HFFc6 (cell line): ENCODE measurements at regions not wholly inside any gene's neighbourhood (a gene's known extent, or its start where the extent isn't known, plus 50 kb on each side); places are given as distances from the start of the nearest gene placed in this dataset.
"Not testable (repeated sequence)": the region's sequence is repeated elsewhere in the genome, so short reads cannot be mapped to it uniquely, and the experiment has no call there.

Source experiments
- DNase-seq: peaks from one replicate; pipeline ENCODE4 v3.0.0-alpha.2; 2018
- H3K27ac Mint-ChIP-seq: 2 replicates; pipeline ENCODE4 v1.8.0; 2020; ENCODE audit warnings: mild to moderate bottlenecking, mixed read lengths
- H3K27me3 Mint-ChIP-seq: 2 replicates; pipeline ENCODE4 v1.8.0; 2021; ENCODE audit warnings: mild to moderate bottlenecking, moderate library complexity, mixed read lengths; ENCODE audit not compliant: insufficient read depth
- H3K36me3 Mint-ChIP-seq: 2 replicates; pipeline ENCODE4 v1.8.0; 2021; ENCODE audit warnings: low read depth, mixed read lengths
- H3K4me1 Mint-ChIP-seq: 2 replicates; pipeline ENCODE4 v1.8.0; 2020; ENCODE audit warnings: low read depth, mixed read lengths
- H3K4me3 Mint-ChIP-seq: 2 replicates; pipeline ENCODE4 v1.8.0; 2020; ENCODE audit warnings: mild to moderate bottlenecking, moderate library complexity, mixed read lengths
- H3K9me3 Mint-ChIP-seq: 2 replicates; pipeline ENCODE4 v1.8.0; 2020; ENCODE audit warnings: mild to moderate bottlenecking, mixed read lengths
- TF ChIP-seq, protein P1 (sequence below): fragments of 200-600 bp; sonication (generic); IDR thresholded peaks from 2 replicates; pipeline ENCODE4 v1.5.0; 2021; ENCODE audit warnings: antibody characterized with exemption, mild to moderate bottlenecking

DNA sequence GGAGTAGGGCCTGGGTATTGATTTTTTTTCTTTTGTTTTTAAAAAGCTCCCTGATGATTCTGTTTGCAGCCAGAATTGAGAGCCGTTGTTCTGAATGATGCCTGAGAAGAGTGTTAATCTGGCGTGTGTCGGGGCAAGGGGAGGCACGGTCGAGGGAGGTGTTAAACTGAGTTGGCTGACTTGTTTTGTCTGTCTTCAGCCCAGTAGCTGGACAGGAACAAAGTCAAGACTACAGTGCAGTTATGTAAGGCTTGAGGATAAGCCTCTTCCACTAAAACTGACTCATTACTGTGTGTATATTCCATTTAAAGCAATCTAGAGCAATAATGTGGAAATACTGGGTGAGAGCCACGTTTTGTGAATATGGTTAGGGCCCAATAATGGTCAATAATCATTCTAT lies 119.0 kb upstream of the DLG1 start:
- no peak overlapping the region for H3K4me3 Mint-ChIP-seq
- no peak overlapping the region for H3K27ac Mint-ChIP-seq
- H3K36me3 Mint-ChIP-seq = 0 out of 2 replicates have a peak, but pooled peaks cover 6% of the 10 kb centered on the region
- H3K9me3 Mint-ChIP-seq = peaks cover 10% of the 10 kb centered on the region; the same call in 1 of the 2 replicates
- peaks cover 23% of the 10 kb centered on the region for H3K27me3 Mint-ChIP-seq
- no peak for DNase-seq
- TF ChIP-seq, protein P1, sequence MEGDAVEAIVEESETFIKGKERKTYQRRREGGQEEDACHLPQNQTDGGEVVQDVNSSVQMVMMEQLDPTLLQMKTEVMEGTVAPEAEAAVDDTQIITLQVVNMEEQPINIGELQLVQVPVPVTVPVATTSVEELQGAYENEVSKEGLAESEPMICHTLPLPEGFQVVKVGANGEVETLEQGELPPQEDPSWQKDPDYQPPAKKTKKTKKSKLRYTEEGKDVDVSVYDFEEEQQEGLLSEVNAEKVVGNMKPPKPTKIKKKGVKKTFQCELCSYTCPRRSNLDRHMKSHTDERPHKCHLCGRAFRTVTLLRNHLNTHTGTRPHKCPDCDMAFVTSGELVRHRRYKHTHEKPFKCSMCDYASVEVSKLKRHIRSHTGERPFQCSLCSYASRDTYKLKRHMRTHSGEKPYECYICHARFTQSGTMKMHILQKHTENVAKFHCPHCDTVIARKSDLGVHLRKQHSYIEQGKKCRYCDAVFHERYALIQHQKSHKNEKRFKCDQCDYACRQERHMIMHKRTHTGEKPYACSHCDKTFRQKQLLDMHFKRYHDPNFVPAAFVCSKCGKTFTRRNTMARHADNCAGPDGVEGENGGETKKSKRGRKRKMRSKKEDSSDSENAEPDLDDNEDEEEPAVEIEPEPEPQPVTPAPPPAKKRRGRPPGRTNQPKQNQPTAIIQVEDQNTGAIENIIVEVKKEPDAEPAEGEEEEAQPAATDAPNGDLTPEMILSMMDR = no peak
- H3K4me1 Mint-ChIP-seq = peaks cover 11% of the 10 kb centered on the region

DNA sequence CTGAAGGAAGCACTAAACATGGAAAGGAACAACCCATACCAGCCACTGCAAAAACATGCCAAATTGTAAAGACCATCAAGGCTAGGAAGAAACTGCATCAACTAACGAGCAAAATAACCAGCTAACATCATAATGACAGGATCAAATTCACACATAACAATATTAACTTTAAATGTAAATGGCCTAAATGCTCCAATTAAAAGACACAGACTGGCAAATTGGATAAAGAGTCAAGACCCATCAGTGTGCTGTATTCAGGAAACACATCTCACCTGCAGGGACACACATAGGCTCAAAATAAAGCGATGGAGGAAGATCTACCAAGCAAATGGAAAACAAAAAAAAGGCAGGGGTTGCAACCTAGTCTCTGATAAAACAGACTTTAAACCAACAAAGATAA lies 113.5 kb upstream of the DLG1 start:
- H3K4me1 Mint-ChIP-seq, DNase-seq, H3K4me3 Mint-ChIP-seq, H3K27ac Mint-ChIP-seq: not testable (repeated sequence)
- Mint-ChIP-seq H3K9me3 (peaks cover 41% of the 10 kb centered on the region), H3K36me3 (peaks cover 23% of the 10 kb centered on the region), H3K27me3 (peaks cover 41% of the 10 kb centered on the region)

DNA sequence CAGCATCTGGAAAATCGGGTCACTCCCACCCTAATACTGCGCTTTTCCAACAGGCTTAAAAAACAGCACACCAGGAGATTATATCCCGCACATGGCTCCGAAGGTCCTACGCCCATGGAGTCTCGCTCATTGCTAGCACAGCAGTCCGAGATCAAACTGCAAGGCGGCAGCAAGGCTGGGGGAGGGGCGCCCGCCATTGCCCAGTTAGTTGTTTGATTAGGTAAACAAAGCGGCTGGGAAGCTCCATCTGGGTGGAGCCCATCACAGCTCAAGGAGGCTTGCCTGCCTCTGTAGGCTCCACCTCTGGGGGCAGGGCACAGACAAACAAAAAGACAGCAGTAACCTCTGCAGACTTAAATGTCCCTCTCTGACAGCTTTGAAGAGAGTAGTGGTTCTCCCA lies 111.8 kb upstream of the DLG1 start:
- DNase-seq, H3K27ac Mint-ChIP-seq, H3K4me3 Mint-ChIP-seq, H3K4me1 Mint-ChIP-seq: not testable (repeated sequence)
- Mint-ChIP-seq H3K27me3 (peaks cover 51% of the 10 kb centered on the region), H3K9me3 (peaks cover 41% of the 10 kb centered on the region), H3K36me3 (peaks cover 23% of the 10 kb centered on the region)

DNA sequence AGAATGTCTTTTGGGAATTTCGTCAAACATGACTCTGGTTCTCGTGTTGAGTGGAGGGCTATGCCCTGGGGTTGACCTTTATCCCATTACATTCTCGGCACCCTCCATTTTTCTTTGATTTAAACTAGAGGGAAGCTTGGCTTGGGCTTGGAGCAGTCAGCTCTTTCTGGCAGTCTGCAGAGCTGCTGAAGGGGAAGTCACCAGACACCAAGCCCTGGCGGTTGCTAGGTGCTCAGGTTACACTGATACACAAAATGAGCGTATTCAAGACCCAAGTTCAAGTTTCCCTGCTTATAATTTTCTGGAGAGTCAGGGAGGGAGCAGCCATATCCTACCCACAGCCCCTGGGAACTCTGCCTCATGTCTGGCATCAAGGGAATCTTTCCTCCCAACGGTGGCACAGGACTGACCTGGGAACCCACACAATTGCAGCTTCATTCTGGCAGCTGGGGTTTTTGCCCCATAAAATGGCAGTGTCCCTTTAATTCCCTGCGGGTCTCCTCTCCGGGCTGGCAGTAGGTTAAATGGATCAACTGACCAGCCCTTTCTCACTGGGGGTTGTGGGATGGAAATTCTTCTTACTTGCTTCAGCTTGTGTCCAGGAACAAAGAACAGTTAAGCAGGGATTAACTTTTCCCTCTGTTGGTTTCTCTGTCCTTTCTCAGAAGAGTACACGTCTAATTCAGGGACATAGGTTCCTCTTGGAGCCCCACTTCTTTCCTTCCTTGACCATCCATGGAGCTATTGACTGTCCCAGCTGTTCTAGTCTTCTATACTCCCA lies 110.0 kb upstream of the DLG1 start:
- no peak overlapping the region for H3K27ac Mint-ChIP-seq
- H3K4me1 Mint-ChIP-seq = no peaks in the 10 kb centered on the region
- TF ChIP-seq, protein P1 = no peak
- no peak overlapping the region for H3K4me3 Mint-ChIP-seq
- H3K9me3 Mint-ChIP-seq = peaks cover 40% of the 10 kb centered on the region
- peaks cover 23% of the 10 kb centered on the region for H3K36me3 Mint-ChIP-seq
- DNase-seq = no peak
- peaks cover 55% of the 10 kb centered on the region for H3K27me3 Mint-ChIP-seq

DNA sequence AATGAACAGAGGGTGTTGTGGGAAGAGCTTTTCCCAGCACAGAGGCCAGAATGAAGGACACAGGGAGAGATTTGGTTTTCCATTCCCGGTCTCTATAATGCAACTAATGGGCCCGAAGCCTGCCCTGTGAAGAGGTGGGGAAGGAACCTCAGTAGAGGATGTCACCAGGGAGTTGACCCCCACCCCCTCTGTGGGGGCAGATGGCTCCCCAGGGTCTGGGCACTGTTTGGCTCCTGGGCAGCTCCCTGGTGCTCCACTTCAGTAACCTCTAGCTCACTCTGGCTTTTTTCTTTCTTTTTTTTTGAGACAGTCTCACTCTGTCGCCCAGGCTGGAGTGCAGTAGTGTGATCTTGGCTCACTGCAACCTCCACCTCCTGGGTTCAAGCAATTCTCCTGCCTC lies 109.1 kb upstream of the DLG1 start:
- H3K9me3 Mint-ChIP-seq = peaks cover 32% of the 10 kb centered on the region
- H3K27me3 Mint-ChIP-seq = peaks cover 55% of the 10 kb centered on the region
- H3K36me3 Mint-ChIP-seq = peaks cover 17% of the 10 kb centered on the region
- H3K27ac Mint-ChIP-seq = no peak overlapping the region
- DNase-seq = no peak
- no peak overlapping the region for H3K4me3 Mint-ChIP-seq
- no peaks in the 10 kb centered on the region for H3K4me1 Mint-ChIP-seq
- TF ChIP-seq, protein P1 = no peak

DNA sequence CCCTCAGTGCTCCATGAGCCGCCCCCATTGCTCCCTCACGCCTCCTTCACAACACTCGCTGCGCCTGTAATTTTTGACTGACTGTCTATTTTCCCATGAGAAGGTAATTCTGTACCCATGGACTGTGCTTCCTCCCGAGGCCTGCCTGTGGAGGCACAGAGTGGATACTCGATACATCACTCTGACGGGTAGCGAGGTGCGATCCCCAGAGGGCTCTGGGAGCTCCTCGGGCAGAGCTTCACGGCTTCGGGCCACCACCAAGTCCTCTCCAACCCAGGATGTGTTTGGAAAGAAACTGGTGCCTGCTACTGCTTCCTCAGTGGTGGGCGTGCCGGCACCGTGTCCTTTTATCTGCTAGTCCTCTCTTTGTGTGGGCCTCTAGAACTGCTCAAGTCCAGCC lies 108.6 kb upstream of the DLG1 start:
- Mint-ChIP-seq H3K36me3 (peaks cover 17% of the 10 kb centered on the region), H3K9me3 (peaks cover 27% of the 10 kb centered on the region), H3K4me1 (no peaks in the 10 kb centered on the region), H3K27me3 (peaks cover 53% of the 10 kb centered on the region), H3K27ac (no peak overlapping the region), H3K4me3 (no peak overlapping the region)
- TF ChIP-seq, protein P1 = no peak
- no peak for DNase-seq
